Vagina (tissue), 2 donors: ENCODE measurements at regions not wholly inside any gene's neighbourhood (a gene's known extent, or its start where the extent isn't known, plus 50 kb on each side); places are given as distances from the start of the nearest gene placed in this dataset.

Experiments used
- POLR2A ChIP-seq, 2 donors: fragments of 450-650 bp; IDR thresholded peaks; one replicate each; pipeline ENCODE4 v1.6.1; 2017; ENCODE audit warnings: antibody characterized with exemption in 2 of 2, mild to moderate bottlenecking in 2 of 2, moderate library complexity in 2 of 2
- POLR2AphosphoS5 ChIP-seq, 2 donors: sonication (generic); formaldehyde crosslinking; IDR thresholded peaks; one replicate each; pipeline ENCODE4 v1.9.0; 2017; ENCODE audit warnings: antibody characterized with exemption in 2 of 2, mild to moderate bottlenecking in 2 of 2, low read depth in 1 of 2; ENCODE audit not compliant: insufficient read depth in 1 of 2
- TF ChIP-seq, protein P1 (sequence below), 3 experiments: fragments of 450-650 bp in 2 of 3; fragments of 200-600 bp in 1 of 3; sonication (generic) in 1 of 3; IDR thresholded peaks; one replicate each; pipeline ENCODE4 v1.5.1; 2017 to 2019; ENCODE audit warnings: antibody characterized with exemption in 3 of 3, mild to moderate bottlenecking in 2 of 3, moderate library complexity in 2 of 3

DNA sequence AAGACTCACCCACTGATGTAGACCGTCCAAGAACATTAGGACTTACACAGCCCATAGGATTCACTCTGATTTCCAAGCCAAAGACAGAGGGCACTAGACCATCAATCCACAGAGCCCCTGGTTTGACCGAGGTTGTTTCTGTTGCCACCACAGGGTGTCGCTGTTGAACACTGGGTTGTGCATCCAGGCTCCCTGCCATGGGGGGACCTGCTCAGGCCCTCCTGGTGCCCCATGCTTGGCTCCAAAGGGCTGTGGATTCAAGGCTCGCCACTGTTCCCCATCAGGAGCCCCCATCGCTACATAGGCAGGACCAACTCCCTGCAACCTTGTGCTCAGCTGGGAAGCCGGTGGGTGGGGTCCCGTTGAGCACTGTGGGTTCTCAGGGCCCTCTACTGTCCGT lies 128.0 kb upstream of the ANO1 start:
- TF ChIP-seq, protein P1, sequence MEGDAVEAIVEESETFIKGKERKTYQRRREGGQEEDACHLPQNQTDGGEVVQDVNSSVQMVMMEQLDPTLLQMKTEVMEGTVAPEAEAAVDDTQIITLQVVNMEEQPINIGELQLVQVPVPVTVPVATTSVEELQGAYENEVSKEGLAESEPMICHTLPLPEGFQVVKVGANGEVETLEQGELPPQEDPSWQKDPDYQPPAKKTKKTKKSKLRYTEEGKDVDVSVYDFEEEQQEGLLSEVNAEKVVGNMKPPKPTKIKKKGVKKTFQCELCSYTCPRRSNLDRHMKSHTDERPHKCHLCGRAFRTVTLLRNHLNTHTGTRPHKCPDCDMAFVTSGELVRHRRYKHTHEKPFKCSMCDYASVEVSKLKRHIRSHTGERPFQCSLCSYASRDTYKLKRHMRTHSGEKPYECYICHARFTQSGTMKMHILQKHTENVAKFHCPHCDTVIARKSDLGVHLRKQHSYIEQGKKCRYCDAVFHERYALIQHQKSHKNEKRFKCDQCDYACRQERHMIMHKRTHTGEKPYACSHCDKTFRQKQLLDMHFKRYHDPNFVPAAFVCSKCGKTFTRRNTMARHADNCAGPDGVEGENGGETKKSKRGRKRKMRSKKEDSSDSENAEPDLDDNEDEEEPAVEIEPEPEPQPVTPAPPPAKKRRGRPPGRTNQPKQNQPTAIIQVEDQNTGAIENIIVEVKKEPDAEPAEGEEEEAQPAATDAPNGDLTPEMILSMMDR (IDR thresholded peaks at IDR 0.05), result no peak
- no peak for TF ChIP-seq POLR2AphosphoS5 (IDR thresholded peaks at IDR 0.05; ENCODE audit: insufficient read depth in 1 of 2, low read depth in 1 of 2)
- no peak for TF ChIP-seq POLR2A (IDR thresholded peaks at IDR 0.05)
